Heart right ventricle (tissue), 16 donors: ENCODE measurements at regions not wholly inside any gene's neighbourhood (a gene's known extent, or its start where the extent isn't known, plus 50 kb on each side); places are given as distances from the start of the nearest gene placed in this dataset.

ENCODE experiments used
- ATAC-seq, 8 donors: fragments of 200-7000 bp; cut with Tn5 transposase; one replicate each; pipeline ENCODE4 v1.9.1; 2020; ENCODE audit warnings: mild to moderate bottlenecking in 8 of 8, moderate library complexity in 8 of 8, moderate number of reproducible peaks in 1 of 8
- DNase-seq, 2 donors: peaks; one replicate each; pipeline ENCODE4 v3.0.0-alpha.2; 2020
- H3K27ac ChIP-seq, 10 donors: fragments of 200-600 bp; sonication (generic) in 2 of 10; one replicate each; pipeline versions ENCODE4 v1.5.0 to v1.8.0; 2020 to 2022; ENCODE audit warnings: mild to moderate bottlenecking in 3 of 10
- H3K27me3 ChIP-seq, 7 donors: fragments of 200-600 bp; one replicate each; pipeline ENCODE4 v1.8.0; 2021 to 2022; ENCODE audit warnings: mild to moderate bottlenecking in 2 of 7
- H3K36me3 ChIP-seq, 9 donors: fragments of 200-600 bp; sonication (generic) in 1 of 9; one replicate each; pipeline versions ENCODE4 v1.5.0 to v1.8.0; 2020 to 2022; ENCODE audit warnings: mild to moderate bottlenecking in 2 of 9
- H3K4me1 ChIP-seq, 9 donors: fragments of 200-600 bp; sonication (generic) in 1 of 9; one replicate each; pipeline versions ENCODE4 v1.5.0 to v1.8.0; 2020 to 2022; ENCODE audit warnings: mild to moderate bottlenecking in 4 of 9
- H3K4me3 ChIP-seq, 10 donors: fragments of 200-600 bp; sonication (generic) in 2 of 10; one replicate each; pipeline versions ENCODE4 v1.5.0 to v1.8.0; 2020 to 2022; ENCODE audit warnings: mild to moderate bottlenecking in 7 of 10, moderate library complexity in 2 of 10
- H3K9me3 ChIP-seq, 11 donors: fragments of 200-600 bp in 10 of 11; sonication (generic) in 2 of 11; one replicate each; pipeline versions ENCODE4 v1.5.0 to v1.8.0; 2013 to 2022; ENCODE audit warnings: mild to moderate bottlenecking in 2 of 11, control low read depth in 1 of 11, moderate library complexity in 1 of 11
- WGBS, 2 donors: extraction: QIAGEN DNeasy Blood & Tissue Kit; methylation state at CpG; one replicate each; pipeline ENCODE4 v1.1.7; 2013; ENCODE audit warnings: inconsistent platforms in 1 of 2; 5-methylcytosine and 5-hydroxymethylcytosine counted together
- intact Hi-C, 10 donors: fragments of 100-400 bp; cut with DNase I; formaldehyde crosslinking; loops; one replicate each; pipeline versions ENCODE4 v1.11.1 to v1.14.2; 2022
- TF ChIP-seq, protein P1 (sequence below), 9 donors: fragments of 200-600 bp; sonication (generic) in 2 of 9; IDR thresholded peaks; one replicate each; pipeline versions ENCODE4 v1.5.0 to v1.8.0; 2021 to 2022; ENCODE audit warnings: antibody characterized with exemption in 9 of 9, mild to moderate bottlenecking in 5 of 9, moderate library complexity in 1 of 9
- donor health status: Arrhythmogenic right ventricular cardiomyopathy.
- donor health status: ischemic (EF 13 %, LVEDD 7.1; RV severe dilation, severe dysfunction).
- donor health status: healthy with polysubstance abuse.
- donor health status: DM: no; HTN: yes; CAD: no.
- donor health status: DM: no; HTN: no; CAD: no.
- donor health status: ischemic (EF 25% LVEDD 6.9; RV normal size, moderate dysfunction).
- donor health status: ischemic (EF 25% LVEDD 5.7; RV mildly dilated, moderate dysfunction).
- donor health status: healthy.
- donor health status: DM: yes; HTN: yes; CAD: no.
- donor health status: Ischemic cardiomyopathy.
- donor health status: ischemic (EF 35%, LVEDD 5.7; RV mildly dilated, moderate dysfunction).
- donor health status: nonischemic (EF 11% LVEDD 7.7; RV severe dilation, severe dysfunction).
- donor health status: DM: yes; HTN: yes; CAD: no.
- donor health status: PGD.
- donor health status: ischemic (EF 29% LVEDD 5.4; RV normal size, mild dysfunction).
- donor health status: nonischemic (EF 23%, LVEDD 6.1; RV moderate dilation, normal function).

- Histone ChIP-seq H3K9me3 (peaks cover 0 to 6% (median 0%) of the 10 kb centered on the region in 11 donors), H3K36me3 (no peaks in the 10 kb centered on the region), H3K4me1 (peaks cover 0 to 5% (median 0%) of the 10 kb centered on the region in 9 donors), H3K27me3 (no peaks in the 10 kb centered on the region), H3K4me3 (no peak overlapping the region), H3K27ac (no peak overlapping the region)
- 88 to 93% methylated on average over 4 of the region's 4 CpGs for WGBS, 2 donors
- ATAC-seq, result no peak
- no peak for DNase-seq
- TF ChIP-seq, protein P1, sequence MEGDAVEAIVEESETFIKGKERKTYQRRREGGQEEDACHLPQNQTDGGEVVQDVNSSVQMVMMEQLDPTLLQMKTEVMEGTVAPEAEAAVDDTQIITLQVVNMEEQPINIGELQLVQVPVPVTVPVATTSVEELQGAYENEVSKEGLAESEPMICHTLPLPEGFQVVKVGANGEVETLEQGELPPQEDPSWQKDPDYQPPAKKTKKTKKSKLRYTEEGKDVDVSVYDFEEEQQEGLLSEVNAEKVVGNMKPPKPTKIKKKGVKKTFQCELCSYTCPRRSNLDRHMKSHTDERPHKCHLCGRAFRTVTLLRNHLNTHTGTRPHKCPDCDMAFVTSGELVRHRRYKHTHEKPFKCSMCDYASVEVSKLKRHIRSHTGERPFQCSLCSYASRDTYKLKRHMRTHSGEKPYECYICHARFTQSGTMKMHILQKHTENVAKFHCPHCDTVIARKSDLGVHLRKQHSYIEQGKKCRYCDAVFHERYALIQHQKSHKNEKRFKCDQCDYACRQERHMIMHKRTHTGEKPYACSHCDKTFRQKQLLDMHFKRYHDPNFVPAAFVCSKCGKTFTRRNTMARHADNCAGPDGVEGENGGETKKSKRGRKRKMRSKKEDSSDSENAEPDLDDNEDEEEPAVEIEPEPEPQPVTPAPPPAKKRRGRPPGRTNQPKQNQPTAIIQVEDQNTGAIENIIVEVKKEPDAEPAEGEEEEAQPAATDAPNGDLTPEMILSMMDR (IDR thresholded peaks at IDR 0.05), result no peak
- intact Hi-C loops, result no loop called here
Observed at GRCh38 chr17:53548252-53548651, 274.5 kb upstream of the KIF2B start.

- TF ChIP-seq, protein P1 (IDR thresholded peaks at IDR 0.05), result no peak
- H3K36me3 ChIP-seq, result no peaks in the 10 kb centered on the region
- H3K4me3 ChIP-seq, result no peak overlapping the region
- ATAC-seq, result no peak
- WGBS, 2 donors, result 22% methylated on average over 4 of the region's 4 CpGs
- H3K27me3 ChIP-seq, result no peaks in the 10 kb centered on the region
- no peak overlapping the region for H3K27ac ChIP-seq
- peaks cover 0 to 4% (median 0%) of the 10 kb centered on the region in 11 donors for H3K9me3 ChIP-seq
- no peak for DNase-seq
- H3K4me1 ChIP-seq, result peaks cover 0 to 5% (median 0%) of the 10 kb centered on the region in 9 donors
- intact Hi-C loops, result no loop called here
Observed at GRCh38 chr17:53543472-53543871, 279.3 kb upstream of the KIF2B start.

GRCh38 chr17:53538129-53538617 lies 284.6 kb upstream of the KIF2B start:
- intact Hi-C loops, result loop anchor here in 2 of 10 donors (10.0 kb wide), 2 partner anchors 1263 to 1327 kb away; no protein-coding TSS in a partner anchor
- Histone ChIP-seq H3K9me3 (peaks cover 0 to 7% (median 0%) of the 10 kb centered on the region in 11 donors), H3K27ac (no peak overlapping the region), H3K27me3 (no peaks in the 10 kb centered on the region), H3K36me3 (no peaks in the 10 kb centered on the region), H3K4me3 (no peak overlapping the region), H3K4me1 (no peaks in the 10 kb centered on the region)
- WGBS, 2 donors, result 83 to 92% methylated on average over 2 of the region's 2 CpGs
- TF ChIP-seq, protein P1 (IDR thresholded peaks at IDR 0.05), result no peak
- DNase-seq (no peak), ATAC-seq (no peak)

- intact Hi-C loops, result no loop called here
- Histone ChIP-seq H3K9me3 (peaks cover 0 to 5% (median 0%) of the 10 kb centered on the region in 11 donors), H3K4me1 (no peaks in the 10 kb centered on the region), H3K27ac (no peak overlapping the region), H3K36me3 (no peaks in the 10 kb centered on the region), H3K27me3 (no peaks in the 10 kb centered on the region), H3K4me3 (no peak overlapping the region)
- no peak for DNase-seq
- ATAC-seq, result no peak
- TF ChIP-seq, protein P1 (IDR thresholded peaks at IDR 0.05), result no peak
Observed at GRCh38 chr17:53527473-53527872, 295.3 kb upstream of the KIF2B start.
